ENCODE measurements at regions not wholly inside any gene's neighbourhood (a gene's known extent, or its start where the extent isn't known, plus 50 kb on each side); places are given as distances from the start of the nearest gene placed in this dataset.
A peak's percentile ranks its signal among the peaks of the same experiment; 100 is the strongest.

- no peak for DNase-seq
- Histone ChIP-seq H3K27me3 (no peaks in the 10 kb centered on the region), H3K9me3 (no peaks in the 10 kb centered on the region), H3K27ac (no peak overlapping the region), H3K4me3 (replicated peaks in 1 of 3) (no peak overlapping the region), H3K36me3 (no peaks in the 10 kb centered on the region), H3K4me1 (no peaks in the 10 kb centered on the region)
- WGBS, 2 donors = 60 to 79% methylated on average over 2 of the region's 2 CpGs
- no peak for TF ChIP-seq POLR2A (IDR thresholded peaks at IDR 0.05)
- TF ChIP-seq, protein P1, sequence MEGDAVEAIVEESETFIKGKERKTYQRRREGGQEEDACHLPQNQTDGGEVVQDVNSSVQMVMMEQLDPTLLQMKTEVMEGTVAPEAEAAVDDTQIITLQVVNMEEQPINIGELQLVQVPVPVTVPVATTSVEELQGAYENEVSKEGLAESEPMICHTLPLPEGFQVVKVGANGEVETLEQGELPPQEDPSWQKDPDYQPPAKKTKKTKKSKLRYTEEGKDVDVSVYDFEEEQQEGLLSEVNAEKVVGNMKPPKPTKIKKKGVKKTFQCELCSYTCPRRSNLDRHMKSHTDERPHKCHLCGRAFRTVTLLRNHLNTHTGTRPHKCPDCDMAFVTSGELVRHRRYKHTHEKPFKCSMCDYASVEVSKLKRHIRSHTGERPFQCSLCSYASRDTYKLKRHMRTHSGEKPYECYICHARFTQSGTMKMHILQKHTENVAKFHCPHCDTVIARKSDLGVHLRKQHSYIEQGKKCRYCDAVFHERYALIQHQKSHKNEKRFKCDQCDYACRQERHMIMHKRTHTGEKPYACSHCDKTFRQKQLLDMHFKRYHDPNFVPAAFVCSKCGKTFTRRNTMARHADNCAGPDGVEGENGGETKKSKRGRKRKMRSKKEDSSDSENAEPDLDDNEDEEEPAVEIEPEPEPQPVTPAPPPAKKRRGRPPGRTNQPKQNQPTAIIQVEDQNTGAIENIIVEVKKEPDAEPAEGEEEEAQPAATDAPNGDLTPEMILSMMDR (IDR thresholded peaks at IDR 0.05) = no peak
- intact Hi-C loops (cut with DNase I) = no loop called here
These were observed 224.0 kb downstream of the C1orf94 start for GRCh38 chr1:34400675-34401074.

GRCh38 chr1:34403156-34403555 is 226.4 kb downstream of the C1orf94 start:
- TF ChIP-seq, protein P1 (IDR thresholded peaks at IDR 0.05) = no peak
- TF ChIP-seq POLR2A (IDR thresholded peaks at IDR 0.05) = no peak
- H3K27me3 ChIP-seq = no peaks in the 10 kb centered on the region
- no peaks in the 10 kb centered on the region for H3K9me3 ChIP-seq
- intact Hi-C loops (cut with DNase I) = no loop called here
- H3K36me3 ChIP-seq = no peaks in the 10 kb centered on the region
- DNase-seq = no peak
- no peak overlapping the region for H3K4me3 ChIP-seq (replicated peaks in 1 of 3)
- peaks cover 9 to 12% of the 10 kb centered on the region in 2 donors for H3K4me1 ChIP-seq
- H3K27ac ChIP-seq = no peak overlapping the region

DNA sequence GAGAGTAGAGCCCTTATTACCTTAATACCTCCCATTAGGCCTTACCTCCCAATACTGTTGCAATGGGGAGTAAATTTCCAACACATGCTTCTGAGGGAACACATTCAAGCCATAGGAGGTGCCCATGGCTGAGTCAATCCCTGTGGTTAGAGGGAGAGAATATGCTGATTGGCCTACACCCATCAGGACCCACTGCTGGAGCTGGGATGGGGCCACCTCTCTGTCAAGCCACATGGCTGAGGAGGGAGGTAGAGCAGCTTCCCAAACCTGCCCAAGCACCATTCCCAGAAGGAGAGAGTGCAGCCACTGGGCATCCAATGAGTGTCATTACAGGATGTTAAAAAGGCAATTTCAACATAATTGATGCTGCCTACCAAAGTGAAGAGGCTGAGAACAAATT is 228.1 kb downstream of the C1orf94 start:
- Histone ChIP-seq H3K4me3 (replicated peaks in 1 of 3) (no peak overlapping the region), H3K9me3 (no peaks in the 10 kb centered on the region), H3K27me3 (no peaks in the 10 kb centered on the region), H3K27ac (no peak overlapping the region), H3K4me1 (peaks cover 9 to 12% of the 10 kb centered on the region in 2 donors), H3K36me3 (no peaks in the 10 kb centered on the region)
- no peak for DNase-seq
- intact Hi-C loops (cut with DNase I) = no loop called here
- TF ChIP-seq, protein P1 (IDR thresholded peaks at IDR 0.05) = no peak
- no peak for TF ChIP-seq POLR2A (IDR thresholded peaks at IDR 0.05)

GRCh38 chr1:34405266-34405959 is 228.7 kb downstream of the C1orf94 start:
- no peak overlapping the region for H3K27ac ChIP-seq
- no peaks in the 10 kb centered on the region for H3K9me3 ChIP-seq
- TF ChIP-seq, protein P1 (IDR thresholded peaks at IDR 0.05) = no peak
- no peak for TF ChIP-seq POLR2A (IDR thresholded peaks at IDR 0.05)
- 83 to 90% methylated on average over 2 of the region's 2 CpGs for WGBS, 2 donors
- H3K36me3 ChIP-seq = no peaks in the 10 kb centered on the region
- no peaks in the 10 kb centered on the region for H3K27me3 ChIP-seq
- no peak overlapping the region for H3K4me3 ChIP-seq (replicated peaks in 1 of 3)
- peaks cover 9 to 12% of the 10 kb centered on the region in 2 donors for H3K4me1 ChIP-seq
- no peak for DNase-seq
- intact Hi-C loops (cut with DNase I) = no loop called here

DNA sequence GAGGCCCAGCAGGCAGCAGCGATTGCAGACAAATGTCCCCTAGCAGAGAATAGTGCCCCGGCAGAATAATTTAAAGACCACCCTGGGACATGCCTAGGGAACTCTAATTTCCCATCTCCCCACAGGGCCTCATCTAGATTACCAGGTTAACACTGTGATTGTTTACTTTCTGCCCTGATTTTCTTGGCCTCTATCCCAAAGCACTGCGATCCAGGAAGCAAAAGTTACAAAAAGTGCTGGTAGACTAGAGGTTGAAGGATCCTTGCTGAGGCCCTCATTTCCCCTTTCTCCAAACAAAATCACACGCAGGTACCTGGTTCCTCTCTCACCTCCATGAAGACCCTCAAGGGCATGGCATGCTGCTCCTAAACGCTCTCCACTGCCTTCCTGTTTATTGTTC is 229.7 kb downstream of the C1orf94 start:
- H3K36me3 ChIP-seq = no peaks in the 10 kb centered on the region
- H3K27ac ChIP-seq = no peak overlapping the region
- WGBS, 2 donors = 19 to 30% methylated on average over 4 to 5 of the region's 5 CpGs
- no peaks in the 10 kb centered on the region for H3K9me3 ChIP-seq
- no peaks in the 10 kb centered on the region for H3K27me3 ChIP-seq
- intact Hi-C loops (cut with DNase I) = no loop called here
- H3K4me3 ChIP-seq (replicated peaks in 1 of 3) = no peak overlapping the region
- no peak for TF ChIP-seq POLR2A (IDR thresholded peaks at IDR 0.05)
- TF ChIP-seq, protein P1 (IDR thresholded peaks at IDR 0.05) = no peak
- peak; percentile 5 to 7 for DNase-seq
- H3K4me1 ChIP-seq = peaks cover 9 to 12% of the 10 kb centered on the region in 2 donors

Measured in thyroid gland (tissue), 4 donors.